HG03066 (cell line): ENCODE measurements at regions not wholly inside any gene's neighbourhood (a gene's known extent, or its start where the extent isn't known, plus 50 kb on each side); places are given as distances from the start of the nearest gene placed in this dataset.

Source experiments
- ATAC-seq: cut with Tn5 transposase; IDR thresholded peaks from one replicate; pipeline ENCODE4 v1.9.1; 2021; ENCODE audit warnings: low read depth; ENCODE audit not compliant: unreplicated experiment

DNA sequence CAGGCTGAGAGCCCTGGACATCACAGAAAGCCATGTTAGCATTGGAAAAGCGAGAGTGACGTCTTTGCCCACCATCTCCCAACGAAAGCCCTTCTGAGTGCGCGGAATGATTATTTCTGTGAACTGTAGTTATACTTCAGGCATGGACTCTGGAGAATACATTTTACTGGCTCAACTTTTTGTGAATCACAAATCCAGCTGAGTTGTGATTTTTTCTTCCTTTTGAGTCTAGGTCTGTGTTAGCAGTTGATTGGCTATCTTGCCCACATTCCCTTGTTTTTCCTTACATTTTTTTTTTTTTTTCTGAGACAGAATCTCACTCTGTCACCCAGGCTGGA lies 183.1 kb downstream of the INO80D start:
- ATAC-seq = no peak

DNA sequence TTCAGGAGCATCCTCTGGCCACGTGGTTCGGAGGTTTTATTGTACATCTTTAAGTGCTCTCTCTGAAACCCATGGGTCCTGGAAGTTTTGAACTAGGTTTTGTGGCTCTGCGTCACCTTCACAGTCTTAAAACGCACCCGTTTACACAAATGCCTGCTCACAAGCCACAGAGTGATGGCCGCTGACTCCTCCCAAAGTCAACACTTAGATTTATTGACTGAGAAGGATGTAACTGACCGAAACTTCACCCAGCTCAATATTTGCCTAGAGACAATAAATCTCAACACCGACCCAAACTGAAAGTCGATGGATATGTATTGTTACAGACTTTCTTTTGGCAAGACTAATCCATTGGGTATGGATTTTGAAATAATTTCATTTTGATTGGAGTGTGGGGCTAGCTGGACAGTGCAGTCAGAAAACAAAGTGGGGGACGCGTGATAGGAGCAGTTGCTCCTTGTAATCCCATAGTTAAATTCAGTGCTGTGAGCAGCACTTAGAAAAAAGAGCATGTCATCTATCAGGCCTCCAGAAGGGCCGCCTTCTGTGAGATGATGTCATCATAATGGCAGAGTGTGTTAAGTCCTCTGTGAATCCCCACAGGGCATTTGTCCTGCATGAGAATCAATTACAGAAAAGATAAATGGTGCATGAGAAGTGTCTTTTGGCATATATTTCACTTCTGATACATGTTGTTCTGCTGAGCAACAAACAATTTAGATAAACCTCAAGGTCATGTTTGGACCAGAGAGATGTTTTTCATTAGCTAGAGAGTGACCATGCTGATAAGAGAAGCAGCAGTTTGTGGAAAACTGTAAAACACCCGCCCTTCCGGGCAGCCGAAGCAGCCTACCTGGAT lies 183.7 kb downstream of the INO80D start:
- no peak for ATAC-seq

DNA sequence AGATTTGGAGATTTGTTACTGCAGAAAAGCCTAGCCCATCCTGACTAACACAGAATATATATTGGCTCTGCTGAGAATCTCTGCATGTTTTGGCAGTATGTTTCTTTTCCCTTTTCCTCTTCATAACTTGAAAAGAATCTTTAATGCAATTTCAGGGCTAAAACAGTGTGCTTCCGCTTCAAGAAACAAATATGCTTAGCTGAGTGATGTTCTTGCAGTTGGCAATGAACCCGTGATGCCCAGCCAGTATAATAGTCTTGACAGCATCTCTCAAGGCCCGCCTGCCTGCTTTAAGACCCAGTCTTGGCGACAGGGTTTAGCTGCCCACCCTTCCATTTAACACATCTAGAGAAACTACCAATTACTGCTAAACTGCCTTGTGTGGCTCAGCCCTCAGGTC lies 184.5 kb downstream of the INO80D start:
- ATAC-seq = no peak

DNA sequence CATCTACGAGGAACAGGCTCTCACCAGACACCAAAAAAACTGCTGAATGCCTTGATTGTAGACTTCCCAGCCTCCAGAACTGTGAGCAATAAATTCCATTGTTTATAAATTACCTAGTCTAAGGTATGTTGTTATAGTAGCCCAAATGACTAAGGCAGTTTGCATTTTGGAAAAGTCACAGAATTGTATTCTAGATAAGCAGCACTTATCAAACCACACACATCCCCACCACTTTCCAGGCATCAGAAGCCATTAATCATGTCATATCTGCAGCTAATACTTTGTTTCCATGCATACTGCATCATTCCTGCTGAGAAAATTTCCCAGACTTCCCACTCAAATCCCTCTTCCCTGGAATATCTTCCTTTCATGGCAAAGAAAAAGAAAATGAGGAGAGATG lies 187.2 kb downstream of the INO80D start:
- no peak for ATAC-seq

DNA sequence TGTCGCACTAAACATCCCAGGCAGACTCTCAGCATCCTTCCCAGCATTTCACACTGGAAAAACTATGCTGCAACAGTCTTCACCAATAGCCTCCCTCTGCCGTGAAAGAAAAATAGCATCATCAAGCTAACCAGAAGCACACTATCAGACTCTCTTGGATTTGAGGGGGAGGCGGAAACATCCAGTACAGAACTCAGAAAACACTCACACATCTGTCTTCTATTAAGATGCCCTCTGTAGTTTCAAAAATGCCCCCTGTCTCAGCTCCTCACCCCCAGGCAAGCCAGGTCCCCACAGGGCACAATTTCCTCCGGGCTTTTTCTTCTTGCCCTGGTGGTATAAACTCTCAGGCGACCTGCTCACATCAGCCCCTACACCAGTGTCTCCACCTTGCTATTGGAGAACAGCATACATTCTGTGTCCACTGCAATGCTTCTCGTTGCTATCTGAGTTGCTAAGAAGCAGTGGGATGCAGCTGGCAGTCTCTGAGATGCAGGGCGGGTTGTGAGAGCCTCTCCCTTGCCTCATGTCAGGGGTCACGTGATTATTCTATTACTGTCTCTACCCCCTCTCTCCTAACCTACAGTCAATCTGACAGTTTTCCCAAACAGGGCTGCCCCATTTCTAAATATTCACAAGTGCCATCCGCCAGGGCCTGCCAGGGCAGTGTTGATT lies 189.9 kb downstream of the INO80D start:
- ATAC-seq = no peak

DNA sequence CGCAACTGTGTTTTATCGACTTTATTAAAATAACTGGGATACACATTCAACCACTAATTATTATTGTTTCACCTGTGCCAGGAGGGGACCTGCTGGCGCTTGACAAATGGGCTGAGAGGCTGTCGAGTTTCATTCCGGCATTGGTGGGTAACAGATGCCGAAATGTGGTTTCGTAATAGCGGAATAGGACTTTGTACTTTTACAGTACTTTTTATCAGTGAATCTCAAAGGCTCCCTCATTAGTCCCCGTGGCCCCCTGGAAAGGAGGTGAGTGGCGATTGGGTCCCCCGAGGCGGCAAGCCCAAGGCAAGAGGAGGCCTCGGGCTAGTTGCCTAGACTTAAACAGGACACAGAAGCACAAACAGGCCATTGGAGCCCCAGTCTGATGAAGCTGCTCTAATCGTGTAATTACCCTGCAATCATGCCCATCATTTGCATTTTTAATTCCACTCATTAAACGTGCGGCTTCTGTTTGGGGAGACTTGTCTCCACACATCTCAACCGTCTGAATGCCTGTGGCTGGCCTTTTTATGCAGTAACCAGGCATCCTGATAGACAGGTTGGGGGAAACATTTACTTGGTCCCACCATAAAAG lies 193.2 kb downstream of the INO80D start:
- no peak for ATAC-seq

DNA sequence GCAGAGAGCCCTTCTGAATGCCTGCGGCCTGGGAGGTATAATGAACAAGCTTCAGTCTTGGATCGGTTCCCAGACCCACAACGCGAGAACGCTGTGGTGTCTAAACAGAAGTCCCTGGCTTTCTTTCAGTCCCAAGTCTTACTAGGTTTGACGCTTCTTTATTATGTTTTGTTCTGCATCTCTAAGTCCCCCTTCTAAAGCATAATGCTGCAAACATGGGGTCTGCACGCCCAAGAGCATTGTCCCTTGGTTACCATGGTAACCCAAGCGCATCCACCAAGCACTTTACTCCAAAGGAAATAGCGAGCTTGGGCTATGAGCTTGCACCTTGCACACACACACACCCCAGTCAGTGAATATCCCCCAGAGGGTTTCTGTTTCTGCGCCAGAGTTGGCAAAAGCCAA lies 193.7 kb downstream of the INO80D start:
- no peak for ATAC-seq

DNA sequence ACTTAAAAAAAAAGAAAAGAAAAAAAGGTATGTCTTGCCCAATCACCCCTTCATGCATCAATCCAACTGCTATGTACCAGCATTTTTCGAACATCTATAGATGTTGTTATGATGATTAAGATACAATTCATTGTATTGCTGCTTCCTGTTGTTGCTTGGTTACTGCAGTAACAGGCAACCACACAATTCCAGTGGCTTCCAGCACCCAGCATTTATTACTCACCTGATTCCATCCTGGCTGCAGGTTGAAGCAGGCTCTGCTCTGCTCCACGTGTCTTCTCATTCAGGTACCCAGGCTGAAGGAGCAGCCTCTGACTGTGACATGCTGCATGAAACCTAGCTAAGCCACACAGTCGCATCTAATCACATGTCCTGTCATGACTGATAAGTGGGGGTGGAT lies 196.9 kb downstream of the INO80D start:
- no peak for ATAC-seq

DNA sequence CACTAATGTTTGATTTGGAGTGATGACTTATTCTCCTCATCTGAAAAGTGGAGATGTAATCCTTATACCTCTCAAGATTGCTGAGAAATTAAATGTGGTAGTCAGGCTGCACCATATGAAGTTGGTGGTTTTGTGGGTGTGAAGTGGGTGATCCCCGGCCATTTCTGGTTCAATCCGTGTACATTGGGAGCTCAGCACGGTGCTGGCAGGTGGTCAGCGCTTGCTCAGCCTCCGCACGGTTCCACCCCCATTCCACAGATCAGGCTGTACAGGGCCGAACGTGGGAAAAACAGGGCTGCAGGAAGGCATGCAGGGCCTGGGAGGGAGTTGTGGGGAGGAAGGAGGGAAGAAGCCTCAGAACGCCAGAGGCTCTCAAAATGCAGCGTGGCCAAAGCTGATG lies 198.3 kb downstream of the INO80D start:
- ATAC-seq = no peak

DNA sequence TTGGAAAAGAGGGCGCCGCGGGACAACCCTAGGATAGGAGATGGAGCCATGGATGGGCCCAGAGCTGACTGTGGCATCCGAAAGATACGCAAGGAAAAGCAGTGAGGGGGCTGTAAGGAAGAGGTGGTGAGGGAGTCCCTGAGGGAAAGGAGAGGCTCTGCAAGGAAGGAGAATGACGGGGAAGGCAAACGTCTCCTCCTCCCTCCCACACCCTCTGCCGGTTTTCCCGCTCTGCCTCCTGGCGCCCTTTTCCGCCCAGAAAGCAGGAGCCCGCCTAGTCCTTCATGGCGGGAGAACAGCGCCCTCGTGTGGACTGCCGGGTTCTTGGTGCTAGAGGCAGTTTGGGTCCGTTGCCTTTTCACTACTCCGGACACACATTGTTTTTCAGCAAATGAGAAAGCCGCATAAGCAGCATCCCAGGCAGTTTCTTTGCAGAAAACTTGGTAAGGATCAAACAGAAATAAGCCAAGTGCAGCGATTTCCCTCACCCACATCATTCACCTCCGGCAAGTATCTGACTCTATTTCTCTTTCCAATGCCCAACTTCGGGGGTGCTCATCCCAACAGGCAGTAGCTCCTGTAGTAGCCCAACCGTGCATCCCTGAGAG lies 200.4 kb downstream of the INO80D start:
- ATAC-seq = no peak

DNA sequence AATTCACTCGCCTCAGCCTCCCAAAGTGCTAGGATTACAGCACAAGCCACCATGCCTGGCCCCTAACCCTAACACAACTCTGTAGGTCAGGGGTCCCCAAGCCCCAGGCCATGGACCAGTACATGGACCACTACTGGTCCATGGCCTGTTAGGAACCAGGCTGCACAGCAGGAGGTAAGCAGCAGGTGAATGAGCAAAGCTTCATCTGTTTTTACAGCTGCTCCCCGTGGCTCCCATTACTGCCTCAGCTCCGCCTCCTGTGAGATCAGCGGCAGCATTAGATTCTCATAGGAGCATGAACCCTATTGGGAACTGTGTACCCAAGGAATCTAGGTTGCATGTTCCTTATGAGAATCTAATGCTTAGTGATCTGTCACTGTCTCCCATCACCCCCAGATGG lies 201.7 kb downstream of the NRP2 start:
- ATAC-seq = no peak

DNA sequence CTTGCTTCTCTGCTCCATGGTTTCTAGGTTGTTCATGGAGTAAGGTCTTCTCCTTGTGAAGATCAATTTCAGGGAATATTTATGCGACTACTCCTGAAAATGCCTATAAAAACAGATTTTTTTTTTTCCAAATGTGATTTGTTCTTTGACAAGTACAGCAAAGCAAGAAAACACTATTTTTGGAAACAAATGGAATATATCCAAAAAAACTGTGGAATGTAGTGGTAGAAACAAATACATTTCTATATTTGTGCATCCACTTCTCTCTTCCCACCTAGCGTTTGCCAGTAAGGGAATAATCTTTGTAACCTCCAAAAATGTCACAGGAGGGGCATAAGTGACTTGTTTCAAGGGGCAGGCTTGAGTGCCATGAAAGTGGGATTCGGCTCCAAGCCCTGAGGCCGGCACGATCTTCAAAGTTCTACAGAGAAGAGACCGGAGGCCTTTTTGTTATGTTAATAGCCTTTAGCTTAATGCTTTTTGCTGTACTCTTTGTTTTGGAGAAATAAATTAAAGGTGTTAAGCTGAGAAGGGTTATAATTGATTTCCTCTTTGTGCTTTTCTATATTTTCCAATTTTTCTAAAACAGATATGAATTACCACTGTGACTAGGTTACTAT lies 200.6 kb downstream of the NRP2 start:
- ATAC-seq = no peak

DNA sequence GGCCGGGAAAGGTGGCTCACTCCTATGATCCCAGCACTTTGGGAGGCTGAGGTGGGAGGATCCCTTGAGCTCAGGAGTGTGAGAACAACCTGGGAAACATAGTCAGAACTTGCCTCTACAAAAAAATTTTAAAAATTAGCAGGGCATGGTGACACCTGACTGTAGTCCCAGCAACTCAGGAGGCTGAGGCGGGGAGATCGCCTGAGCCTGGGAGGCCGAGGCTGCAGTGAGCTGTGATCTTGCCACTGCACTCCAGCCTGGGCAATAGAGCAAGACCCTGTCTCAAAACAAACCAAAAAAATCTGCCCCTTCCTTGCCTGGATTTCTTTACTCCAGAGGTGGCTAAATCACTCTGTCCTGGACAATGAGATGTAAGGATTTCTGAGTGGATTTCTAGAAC lies 197.7 kb downstream of the NRP2 start:
- ATAC-seq = no peak

DNA sequence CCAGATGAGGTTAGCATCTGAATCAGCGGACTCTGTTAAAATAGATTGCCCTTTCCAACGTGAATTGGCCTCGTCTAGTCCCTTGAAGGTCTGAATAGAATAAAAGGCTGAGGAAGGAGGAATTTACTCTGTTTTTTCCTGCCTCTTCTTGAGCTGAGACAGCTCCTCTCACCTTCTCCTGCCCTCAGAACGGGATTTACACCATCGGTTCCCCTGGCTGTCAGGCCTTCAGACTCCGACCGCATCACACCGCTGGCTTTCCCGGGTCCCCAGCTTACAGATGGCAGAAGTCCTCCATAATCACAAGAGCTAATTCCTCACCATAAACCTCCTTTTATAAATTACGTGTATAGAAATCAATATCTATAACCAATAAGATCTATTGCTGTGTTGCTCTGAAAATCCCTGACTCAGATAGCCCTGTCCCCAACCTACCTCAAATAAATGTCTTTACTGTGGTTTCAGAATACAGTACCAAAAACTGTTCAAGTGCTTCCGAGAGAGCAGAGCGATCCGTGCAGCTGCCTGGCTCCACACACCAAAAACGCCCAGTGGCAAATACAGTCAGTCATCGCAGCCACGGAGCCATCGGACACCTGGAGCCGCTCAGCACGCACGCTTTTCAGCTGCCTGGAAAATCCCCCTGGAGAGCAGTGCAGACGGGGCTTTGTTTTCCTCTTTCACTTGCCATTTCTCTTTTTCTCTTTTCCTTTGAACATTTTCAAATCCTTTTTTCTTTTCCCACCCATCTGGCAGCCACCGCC lies 196.9 kb downstream of the NRP2 start:
- ATAC-seq = no peak

DNA sequence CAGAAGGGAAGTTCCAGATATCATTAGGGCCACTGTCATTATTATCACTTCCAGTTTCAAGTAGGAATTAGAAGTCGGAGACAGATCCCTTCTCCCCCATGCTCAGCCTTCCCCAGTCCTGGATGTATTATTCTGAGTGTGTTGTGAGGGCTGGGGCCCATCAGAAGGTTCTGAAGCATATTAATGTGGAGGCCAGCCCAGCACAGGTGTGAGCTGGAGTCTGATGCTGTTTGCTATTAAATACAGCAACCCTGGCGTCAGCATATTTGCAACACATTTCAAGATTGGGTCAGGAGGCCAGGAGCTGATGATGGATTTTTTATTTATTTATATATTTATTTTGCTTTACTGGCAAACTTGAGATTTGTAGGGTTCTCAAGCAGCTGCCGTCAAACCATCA lies 195.2 kb downstream of the NRP2 start:
- ATAC-seq = no peak

DNA sequence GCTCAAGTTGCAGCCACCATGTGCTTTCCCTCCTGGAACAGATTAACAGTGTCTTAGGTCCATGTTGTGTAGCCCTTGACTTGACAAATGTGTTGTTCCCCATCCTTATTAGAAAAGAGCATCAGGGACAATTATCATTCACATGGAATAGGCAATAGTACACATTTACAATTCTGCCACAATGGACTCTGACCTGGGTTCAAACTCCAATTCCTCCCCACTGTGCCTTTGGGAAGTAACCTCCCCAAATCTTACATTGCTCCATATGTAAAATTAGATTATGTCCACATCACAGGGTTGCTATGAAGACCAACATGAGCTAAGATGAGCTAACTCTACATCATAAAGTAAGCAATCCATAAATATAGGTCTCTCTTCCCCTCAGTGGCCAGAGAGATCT lies 193.8 kb downstream of the NRP2 start:
- ATAC-seq = no peak

DNA sequence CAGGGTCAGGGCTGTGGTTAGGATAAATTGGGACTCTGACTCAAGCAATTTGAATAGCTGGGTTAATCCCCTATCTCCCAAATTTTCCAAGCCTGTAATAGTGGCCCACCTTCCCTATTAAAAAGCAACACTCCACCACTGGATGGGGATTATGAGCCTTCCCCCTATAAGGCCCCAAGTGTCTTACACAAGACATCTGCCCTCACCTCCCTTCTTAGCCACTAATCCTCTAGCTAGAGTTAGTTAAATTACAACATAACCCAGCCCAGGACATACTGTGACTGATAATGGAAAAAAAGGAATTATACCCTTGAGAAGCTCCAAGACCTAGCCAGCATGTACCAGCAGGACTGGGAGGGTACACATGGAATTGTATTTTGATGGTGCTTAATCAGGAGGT lies 190.4 kb downstream of the NRP2 start:
- no peak for ATAC-seq

DNA sequence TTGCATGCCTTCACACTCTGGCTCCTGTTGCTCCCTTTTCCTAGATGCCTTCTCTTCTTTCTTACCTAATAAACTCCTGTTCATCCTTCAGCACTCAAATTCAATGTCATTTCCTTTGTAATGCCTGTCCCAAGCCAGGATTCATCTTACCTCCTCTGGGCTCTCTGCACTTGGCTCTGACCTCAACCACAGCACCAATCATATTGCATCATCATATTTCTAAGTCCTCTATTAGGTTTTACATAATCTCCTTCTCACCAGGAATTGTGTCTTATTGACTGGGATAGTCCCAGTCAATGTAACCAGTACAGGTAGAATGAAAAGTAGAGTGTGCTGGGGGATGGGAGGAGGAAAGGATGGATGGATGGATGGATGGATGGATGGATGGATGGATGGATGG lies 187.1 kb downstream of the NRP2 start:
- no peak for ATAC-seq

DNA sequence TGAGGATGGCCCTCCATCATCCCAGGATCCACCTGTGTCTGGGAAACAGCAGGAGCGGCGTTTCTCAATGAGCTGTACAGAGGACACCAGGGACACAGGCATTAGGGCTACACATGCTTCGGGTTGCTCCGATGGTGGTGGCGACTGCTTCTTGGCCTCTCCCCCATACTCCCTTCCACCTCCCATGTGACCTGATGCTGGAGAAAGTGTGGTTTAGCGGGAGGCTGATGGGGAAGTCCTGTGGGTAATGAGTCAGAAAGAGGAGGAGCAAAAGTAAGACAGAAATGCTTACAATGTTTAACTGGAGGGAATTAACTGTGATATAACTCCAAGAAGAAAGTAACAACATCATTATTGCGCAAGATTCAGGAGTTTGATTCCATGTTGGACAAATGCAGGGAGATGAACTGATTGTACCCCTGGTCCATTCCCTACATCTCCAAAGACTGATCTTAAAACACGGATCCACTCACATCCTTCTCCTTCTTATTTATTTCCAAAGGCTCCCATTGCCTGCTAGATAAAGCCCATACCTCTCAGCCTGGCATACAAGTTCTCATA lies 186.6 kb downstream of the NRP2 start:
- no peak for ATAC-seq

DNA sequence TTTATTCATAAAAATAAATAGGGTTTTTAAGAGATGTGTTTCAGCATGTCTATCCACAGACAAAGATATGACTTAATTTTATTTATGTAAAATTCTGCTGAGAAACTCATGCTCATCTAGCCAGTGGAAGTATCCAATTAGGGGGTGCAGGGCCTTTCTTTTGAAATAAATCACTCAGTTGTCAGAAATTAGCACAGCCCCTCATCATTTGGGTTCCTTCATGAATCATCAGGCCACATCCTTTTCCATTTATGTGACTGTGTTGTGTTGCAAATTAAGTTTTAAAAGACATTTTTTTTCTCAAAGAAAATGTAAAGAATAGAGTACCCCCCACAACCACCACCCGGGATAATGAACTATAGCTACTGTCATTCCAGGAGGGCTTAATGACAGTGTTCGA lies 185.8 kb downstream of the NRP2 start:
- ATAC-seq = no peak
